ENCODE measurements at regions not wholly inside any gene's neighbourhood (a gene's known extent, or its start where the extent isn't known, plus 50 kb on each side); places are given as distances from the start of the nearest gene placed in this dataset.

DNA sequence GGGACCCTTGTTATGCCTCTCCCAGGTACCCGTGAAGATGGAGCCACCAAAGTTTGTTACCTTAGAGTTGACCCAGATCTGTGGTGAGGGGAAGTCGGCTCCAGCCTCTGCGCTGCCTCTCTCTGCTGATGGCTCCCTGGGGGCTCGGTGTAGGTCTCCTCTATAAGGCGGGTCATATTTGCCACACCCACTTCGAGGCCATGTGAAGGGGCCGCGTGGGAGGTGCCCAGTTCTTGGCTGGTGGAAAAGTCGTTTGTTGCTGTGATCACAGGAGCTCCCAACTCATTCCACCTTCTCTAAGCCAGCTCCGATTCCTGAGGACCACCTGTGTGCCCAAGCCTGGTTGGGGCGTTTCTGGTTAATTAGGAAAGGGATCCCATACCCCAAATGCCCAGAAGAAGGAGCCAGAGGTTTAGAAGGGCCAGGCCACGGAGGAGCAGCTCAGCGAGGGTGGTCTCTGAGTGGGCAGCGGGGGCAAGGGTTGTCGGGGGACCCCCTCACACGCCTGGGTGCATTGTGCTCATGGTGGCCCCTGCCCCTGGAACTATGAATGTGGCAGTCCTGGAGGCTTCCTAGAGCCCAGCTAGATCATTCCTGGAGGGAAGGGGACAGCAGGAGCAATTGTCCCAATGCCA is 296.5 kb downstream of the ZNF536 start:
- no peaks in the 10 kb centered on the region for H3K36me3 Mint-ChIP-seq (ENCODE audit: low read depth)
- H3F3A ChIP-seq (replicated peaks; ENCODE audit: low read depth) = no peaks in the 10 kb centered on the region
- peaks cover 6% of the 10 kb centered on the region; the same call in 1 of the 2 replicates for H3K4me1 ChIP-seq (ENCODE audit: insufficient read depth)
- no peaks in the 10 kb centered on the region for H3K9me3 Mint-ChIP-seq
- peak overlapping the region; percentile 80; the same call in 1 of the 2 replicates for H2AFZ ChIP-seq
- no peak overlapping the region for H3K4me3 Mint-ChIP-seq
- H3K79me2 ChIP-seq (replicated peaks; ENCODE audit: insufficient read depth) = no peaks in the 10 kb centered on the region
- no peaks in the 10 kb centered on the region for H3K9me2 ChIP-seq (ENCODE audit: insufficient read depth)
- no peak for DNase-seq (ENCODE audit: low spot score)
- H3K4me2 ChIP-seq = peak overlapping the region; percentile 73; the same call in 1 of the 2 replicates
- H3K4me3 ChIP-seq = peak overlapping the region; percentile 43; the same call in 1 of the 2 replicates
- no peaks in the 10 kb centered on the region for H4K20me1 ChIP-seq (replicated peaks; ENCODE audit: insufficient read depth)
- no peak overlapping the region for H3K27ac Mint-ChIP-seq
- peaks cover 11% of the 10 kb centered on the region for H3K27me3 Mint-ChIP-seq (ENCODE audit: insufficient read depth, low read depth, poor library complexity)
- H3K4me1 Mint-ChIP-seq = peaks cover 14% of the 10 kb centered on the region
- no peaks in the 10 kb centered on the region for H3K27me3 ChIP-seq (ENCODE audit: insufficient read depth)
- no peaks in the 10 kb centered on the region for H3K36me3 ChIP-seq (ENCODE audit: insufficient read depth)
- no peak overlapping the region for H3K27ac ChIP-seq (ENCODE audit: low read depth)
- ATAC-seq = peak; percentile 6; the same call in 2 of the 3 replicates
- no peak for TF ChIP-seq STAT1 (IDR thresholded peaks at IDR 0.05; ENCODE audit: unreplicated experiment)
- TF ChIP-seq, protein P1, sequence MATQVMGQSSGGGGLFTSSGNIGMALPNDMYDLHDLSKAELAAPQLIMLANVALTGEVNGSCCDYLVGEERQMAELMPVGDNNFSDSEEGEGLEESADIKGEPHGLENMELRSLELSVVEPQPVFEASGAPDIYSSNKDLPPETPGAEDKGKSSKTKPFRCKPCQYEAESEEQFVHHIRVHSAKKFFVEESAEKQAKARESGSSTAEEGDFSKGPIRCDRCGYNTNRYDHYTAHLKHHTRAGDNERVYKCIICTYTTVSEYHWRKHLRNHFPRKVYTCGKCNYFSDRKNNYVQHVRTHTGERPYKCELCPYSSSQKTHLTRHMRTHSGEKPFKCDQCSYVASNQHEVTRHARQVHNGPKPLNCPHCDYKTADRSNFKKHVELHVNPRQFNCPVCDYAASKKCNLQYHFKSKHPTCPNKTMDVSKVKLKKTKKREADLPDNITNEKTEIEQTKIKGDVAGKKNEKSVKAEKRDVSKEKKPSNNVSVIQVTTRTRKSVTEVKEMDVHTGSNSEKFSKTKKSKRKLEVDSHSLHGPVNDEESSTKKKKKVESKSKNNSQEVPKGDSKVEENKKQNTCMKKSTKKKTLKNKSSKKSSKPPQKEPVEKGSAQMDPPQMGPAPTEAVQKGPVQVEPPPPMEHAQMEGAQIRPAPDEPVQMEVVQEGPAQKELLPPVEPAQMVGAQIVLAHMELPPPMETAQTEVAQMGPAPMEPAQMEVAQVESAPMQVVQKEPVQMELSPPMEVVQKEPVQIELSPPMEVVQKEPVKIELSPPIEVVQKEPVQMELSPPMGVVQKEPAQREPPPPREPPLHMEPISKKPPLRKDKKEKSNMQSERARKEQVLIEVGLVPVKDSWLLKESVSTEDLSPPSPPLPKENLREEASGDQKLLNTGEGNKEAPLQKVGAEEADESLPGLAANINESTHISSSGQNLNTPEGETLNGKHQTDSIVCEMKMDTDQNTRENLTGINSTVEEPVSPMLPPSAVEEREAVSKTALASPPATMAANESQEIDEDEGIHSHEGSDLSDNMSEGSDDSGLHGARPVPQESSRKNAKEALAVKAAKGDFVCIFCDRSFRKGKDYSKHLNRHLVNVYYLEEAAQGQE (IDR thresholded peaks at IDR 0.05; ENCODE audit: unreplicated experiment) = no peak
- TF ChIP-seq, protein P2, sequence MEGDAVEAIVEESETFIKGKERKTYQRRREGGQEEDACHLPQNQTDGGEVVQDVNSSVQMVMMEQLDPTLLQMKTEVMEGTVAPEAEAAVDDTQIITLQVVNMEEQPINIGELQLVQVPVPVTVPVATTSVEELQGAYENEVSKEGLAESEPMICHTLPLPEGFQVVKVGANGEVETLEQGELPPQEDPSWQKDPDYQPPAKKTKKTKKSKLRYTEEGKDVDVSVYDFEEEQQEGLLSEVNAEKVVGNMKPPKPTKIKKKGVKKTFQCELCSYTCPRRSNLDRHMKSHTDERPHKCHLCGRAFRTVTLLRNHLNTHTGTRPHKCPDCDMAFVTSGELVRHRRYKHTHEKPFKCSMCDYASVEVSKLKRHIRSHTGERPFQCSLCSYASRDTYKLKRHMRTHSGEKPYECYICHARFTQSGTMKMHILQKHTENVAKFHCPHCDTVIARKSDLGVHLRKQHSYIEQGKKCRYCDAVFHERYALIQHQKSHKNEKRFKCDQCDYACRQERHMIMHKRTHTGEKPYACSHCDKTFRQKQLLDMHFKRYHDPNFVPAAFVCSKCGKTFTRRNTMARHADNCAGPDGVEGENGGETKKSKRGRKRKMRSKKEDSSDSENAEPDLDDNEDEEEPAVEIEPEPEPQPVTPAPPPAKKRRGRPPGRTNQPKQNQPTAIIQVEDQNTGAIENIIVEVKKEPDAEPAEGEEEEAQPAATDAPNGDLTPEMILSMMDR (conservative IDR thresholded peaks at IDR 0.05; ENCODE audit: low read depth in 2 of 2) = no peak
- TF ChIP-seq EZH2phosphoT487 (IDR thresholded peaks at IDR 0.05; ENCODE audit: unreplicated experiment) = no peak
- TF ChIP-seq EZH2 (IDR thresholded peaks at IDR 0.05; ENCODE audit: low read depth, unreplicated experiment) = no peak
- no peak for TF ChIP-seq NANOG (IDR thresholded peaks at IDR 0.05; ENCODE audit: borderline replicate concordance)
- TF ChIP-seq ZNF331 (CRISPR knock-in tag; IDR thresholded peaks at IDR 0.05; ENCODE audit: low read depth) = no peak
- TF ChIP-seq CREB1 (CRISPR knock-in tag; IDR thresholded peaks at IDR 0.05; ENCODE audit: low read depth) = no peak
- TF ChIP-seq ZNF114 (CRISPR knock-in tag; IDR thresholded peaks at IDR 0.05) = no peak

DNA sequence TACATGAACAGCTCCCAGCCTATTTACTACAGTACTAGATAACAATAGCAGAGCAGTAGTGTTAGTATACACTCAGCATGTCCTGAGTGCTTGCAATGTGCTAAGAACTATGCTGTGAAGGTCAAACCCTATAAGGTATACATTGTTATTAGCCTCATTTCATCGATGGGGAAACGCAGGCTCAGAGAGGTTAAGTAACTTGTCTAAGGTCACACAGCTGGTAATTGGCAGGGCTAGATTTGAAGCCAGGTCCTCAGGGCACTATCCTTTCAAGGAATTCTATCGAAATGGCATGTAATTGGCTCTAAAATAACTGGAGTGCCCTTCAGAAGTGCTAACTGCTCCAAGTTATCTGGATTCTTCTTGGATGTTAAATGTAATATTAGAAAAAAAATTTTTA is 295.6 kb downstream of the ZNF536 start:
- H3K27ac Mint-ChIP-seq = no peak overlapping the region
- H3K36me3 Mint-ChIP-seq (ENCODE audit: low read depth) = no peaks in the 10 kb centered on the region
- H3F3A ChIP-seq (replicated peaks; ENCODE audit: low read depth) = no peaks in the 10 kb centered on the region
- peaks cover 21% of the 10 kb centered on the region for H3K4me1 Mint-ChIP-seq
- no peaks in the 10 kb centered on the region for H3K9me3 Mint-ChIP-seq
- no peak overlapping the region for H3K27ac ChIP-seq (ENCODE audit: low read depth)
- no peaks in the 10 kb centered on the region for H4K20me1 ChIP-seq (replicated peaks; ENCODE audit: insufficient read depth)
- no peak overlapping the region for H2AFZ ChIP-seq
- no peak overlapping the region for H3K4me3 ChIP-seq
- no peak overlapping the region for H3K4me3 Mint-ChIP-seq
- no peaks in the 10 kb centered on the region for H3K27me3 ChIP-seq (ENCODE audit: insufficient read depth)
- DNase-seq (ENCODE audit: low spot score) (no peak), ATAC-seq (no peak)
- no peaks in the 10 kb centered on the region for H3K9me2 ChIP-seq (ENCODE audit: insufficient read depth)
- H3K27me3 Mint-ChIP-seq (ENCODE audit: insufficient read depth, low read depth, poor library complexity) = peaks cover 11% of the 10 kb centered on the region
- no peak overlapping the region for H3K4me2 ChIP-seq
- no peaks in the 10 kb centered on the region for H3K79me2 ChIP-seq (replicated peaks; ENCODE audit: insufficient read depth)
- H3K36me3 ChIP-seq (ENCODE audit: insufficient read depth) = no peaks in the 10 kb centered on the region
- H3K4me1 ChIP-seq (ENCODE audit: insufficient read depth) = peaks cover 11% of the 10 kb centered on the region
- TF ChIP-seq EZH2 (IDR thresholded peaks at IDR 0.05; ENCODE audit: low read depth, unreplicated experiment) (no peak), NANOG (IDR thresholded peaks at IDR 0.05; ENCODE audit: borderline replicate concordance) (no peak), ZNF331 (CRISPR knock-in tag; IDR thresholded peaks at IDR 0.05; ENCODE audit: low read depth) (no peak), ZNF114 (CRISPR knock-in tag; IDR thresholded peaks at IDR 0.05) (no peak), POLR2AphosphoS5 (IDR thresholded peaks at IDR 0.05; ENCODE audit: low read depth) (no peak), CREB1 (CRISPR knock-in tag; IDR thresholded peaks at IDR 0.05; ENCODE audit: low read depth) (no peak), EZH2phosphoT487 (IDR thresholded peaks at IDR 0.05; ENCODE audit: unreplicated experiment) (no peak)
- TF ChIP-seq, protein P2 (conservative IDR thresholded peaks at IDR 0.05; ENCODE audit: low read depth in 2 of 2) = no peak
